HG02970 (cell line): ENCODE measurements at regions not wholly inside any gene's neighbourhood (a gene's known extent, or its start where the extent isn't known, plus 50 kb on each side); places are given as distances from the start of the nearest gene placed in this dataset.

Source experiments
- ATAC-seq: cut with Tn5 transposase; IDR thresholded peaks from one replicate; pipeline ENCODE4 v1.9.1; 2021; ENCODE audit warnings: mild to moderate bottlenecking, moderate library complexity, moderate number of reproducible peaks; ENCODE audit not compliant: unreplicated experiment, low FRiP score

GRCh38 chr4:83875437-83875836 lies 339.5 kb downstream of the GPAT3 start:
- no peak for ATAC-seq

DNA sequence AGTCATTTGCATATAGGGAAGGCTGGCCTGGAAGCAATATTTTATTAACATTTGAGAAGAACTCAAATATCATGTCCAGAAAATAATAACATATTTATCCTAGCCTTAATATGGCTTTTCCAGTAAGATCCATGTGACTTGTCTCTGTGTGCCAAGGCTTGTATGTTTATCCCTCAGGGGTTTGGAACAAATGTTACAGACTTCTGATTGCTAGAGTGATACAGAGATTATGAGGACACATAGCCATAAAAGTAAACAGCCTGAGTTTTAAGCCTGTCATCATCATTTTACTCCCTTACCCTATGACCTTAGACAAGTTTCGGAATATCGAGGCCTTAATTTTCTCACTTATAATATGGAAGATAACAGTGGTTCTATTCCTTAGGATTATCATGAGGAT lies 338.1 kb downstream of the GPAT3 start:
- ATAC-seq: no peak

DNA sequence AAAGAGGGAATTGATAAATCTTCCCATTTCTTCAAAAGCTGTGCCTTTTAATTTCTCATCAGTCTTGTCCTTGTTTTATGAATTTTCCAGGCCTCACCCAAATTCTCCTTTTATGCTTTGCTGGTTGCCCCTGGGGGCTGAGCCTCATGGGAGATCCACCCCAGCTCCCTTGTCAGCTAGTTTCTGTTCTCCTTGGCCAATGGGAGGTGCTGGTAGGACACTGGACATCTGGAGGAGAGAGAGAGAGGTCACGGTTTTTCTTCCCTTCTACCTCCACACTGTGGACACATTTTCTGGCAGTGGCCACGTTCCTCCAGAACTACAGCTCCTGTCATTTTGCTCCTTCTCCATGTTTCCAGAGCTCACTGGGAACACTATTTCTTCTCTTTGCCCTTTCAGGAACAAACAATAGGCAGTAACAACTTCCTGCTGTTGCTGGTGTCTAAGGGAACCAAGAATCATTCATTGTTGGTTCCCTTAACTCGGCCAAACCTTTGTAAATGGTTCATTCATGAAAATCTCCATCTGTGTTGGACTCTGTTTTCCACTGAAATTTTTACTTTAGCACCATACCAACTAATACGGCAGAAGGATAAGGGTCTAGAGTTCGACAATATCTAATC lies 334.5 kb downstream of the GPAT3 start:
- ATAC-seq: no peak

GRCh38 chr4:83866834-83867621 lies 331.1 kb downstream of the GPAT3 start:
- ATAC-seq: no peak

GRCh38 chr4:83865417-83866150 lies 329.7 kb downstream of the GPAT3 start:
- ATAC-seq: no peak

- ATAC-seq: no peak
Observed at GRCh38 chr4:83864097-83864817, 328.3 kb downstream of the GPAT3 start.

DNA sequence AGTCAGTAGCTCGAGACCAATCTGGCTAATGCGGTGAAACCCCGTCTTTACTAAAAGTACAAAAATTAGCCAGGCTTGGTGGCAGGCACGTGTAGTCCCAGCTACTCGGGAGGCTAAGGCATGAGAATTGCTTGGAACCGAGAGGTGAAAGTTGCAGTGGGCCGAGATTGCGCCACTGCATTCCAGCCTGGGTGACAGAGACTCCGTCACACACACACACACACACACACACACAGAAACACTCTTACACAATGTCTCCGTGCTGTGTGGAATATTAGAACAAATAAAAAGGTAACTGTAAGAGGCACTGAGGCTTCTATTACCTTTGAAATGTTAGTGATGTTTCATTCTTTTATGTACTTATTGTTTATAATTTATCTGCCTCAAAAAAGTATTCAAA lies 326.6 kb downstream of the GPAT3 start:
- no peak for ATAC-seq

DNA sequence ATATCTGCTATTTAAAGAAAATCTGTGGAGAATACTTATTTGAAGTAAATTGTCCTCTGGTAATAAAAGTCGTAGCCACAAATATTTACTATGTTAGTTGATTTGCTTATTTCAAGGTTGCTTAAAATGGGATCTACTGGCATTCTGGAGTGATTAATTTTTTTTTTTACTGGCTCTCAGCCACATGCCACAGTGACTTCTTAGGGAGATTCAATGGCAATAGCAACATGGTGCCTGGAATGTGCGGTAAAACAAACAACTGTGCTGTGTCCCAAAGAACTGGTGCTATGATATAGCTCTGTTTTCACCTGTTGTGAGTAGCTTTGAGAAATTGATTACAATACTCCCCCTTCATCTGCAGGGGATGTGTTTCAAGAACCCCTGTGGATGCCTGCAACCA lies 324.3 kb downstream of the GPAT3 start:
- no peak for ATAC-seq

GRCh38 chr4:83858131-83858530 lies 322.2 kb downstream of the GPAT3 start:
- no peak for ATAC-seq

DNA sequence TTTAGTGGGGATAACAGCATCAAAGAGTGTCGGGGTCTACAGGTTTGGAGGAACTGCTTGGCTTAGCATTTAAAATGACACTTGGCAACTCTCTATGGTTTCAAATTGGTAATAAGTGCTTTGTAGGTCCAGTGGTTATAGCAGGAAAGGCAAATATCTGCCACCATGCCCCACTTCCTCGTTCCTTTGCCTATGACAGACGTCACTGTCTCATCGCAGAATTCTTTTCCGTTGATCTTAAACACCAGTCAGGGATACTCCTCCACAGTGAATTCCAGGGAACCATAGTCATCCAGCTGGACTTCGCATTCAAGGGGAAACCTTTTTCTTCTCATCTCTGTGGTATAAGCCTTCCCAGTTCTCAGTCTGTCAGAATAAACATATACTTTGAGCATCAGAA lies 319.1 kb downstream of the GPAT3 start:
- no peak for ATAC-seq

GRCh38 chr4:83852085-83852451 lies 316.2 kb downstream of the GPAT3 start:
- no peak for ATAC-seq

DNA sequence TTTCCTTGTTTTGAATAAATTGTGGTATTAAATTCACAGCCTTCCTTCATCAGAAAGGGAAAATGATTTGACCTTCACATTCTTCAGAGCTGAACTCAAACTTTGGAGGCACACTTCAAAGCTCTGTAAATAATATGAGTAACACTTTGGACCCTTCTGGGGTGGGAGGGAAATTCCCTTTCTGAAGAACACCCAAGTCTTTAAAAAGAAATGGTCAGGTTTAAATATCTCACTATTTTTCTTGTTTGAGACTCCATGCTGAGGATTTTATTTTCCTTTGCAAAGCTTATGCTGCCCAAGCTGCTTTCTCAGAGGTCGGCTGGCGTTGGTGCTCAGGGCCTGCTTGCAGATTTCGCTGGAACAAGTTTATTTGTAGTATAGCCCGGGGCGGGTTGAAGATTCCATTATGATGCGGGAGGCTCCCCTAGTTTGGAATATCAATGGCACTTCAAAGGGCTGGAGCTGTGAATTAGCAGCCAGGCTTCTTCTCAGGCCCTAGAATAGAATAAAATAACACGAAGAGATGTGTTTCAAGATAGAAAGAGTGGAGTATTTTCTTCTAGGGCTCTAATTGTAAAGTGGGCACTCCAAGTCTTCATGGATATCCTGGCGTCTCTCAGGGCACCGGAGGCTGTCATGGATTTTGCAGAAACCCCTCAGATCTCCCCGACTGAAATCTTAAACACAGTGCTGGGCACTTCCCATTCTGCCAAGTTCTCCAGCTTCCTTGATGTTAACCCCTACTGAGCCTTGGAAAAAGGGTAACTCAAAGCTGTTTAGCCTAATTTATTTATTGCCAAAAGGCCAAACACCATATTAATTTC lies 315.6 kb downstream of the GPAT3 start:
- no peak for ATAC-seq

DNA sequence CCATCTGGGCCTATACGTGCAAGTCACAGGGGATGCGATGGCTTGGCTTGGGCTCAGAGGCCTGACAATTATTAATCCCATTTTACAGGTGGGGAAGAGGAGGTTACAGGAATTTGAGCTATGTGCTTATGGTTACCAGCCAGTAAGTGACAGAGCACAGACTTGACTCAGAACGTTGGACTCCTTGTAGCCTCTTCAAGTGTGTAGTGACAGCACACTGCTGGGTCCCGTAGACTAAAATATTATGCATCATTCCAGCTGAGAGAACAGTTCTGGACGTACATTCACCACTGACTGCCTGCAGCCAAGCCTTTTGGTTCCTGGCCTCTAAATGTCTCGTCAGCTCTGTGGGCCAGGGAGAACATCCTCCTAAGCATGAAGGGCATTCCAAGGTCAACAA lies 314.5 kb downstream of the GPAT3 start:
- ATAC-seq: no peak

- ATAC-seq: no peak
Observed at GRCh38 chr4:83846193-83846830, 310.4 kb downstream of the GPAT3 start.

DNA sequence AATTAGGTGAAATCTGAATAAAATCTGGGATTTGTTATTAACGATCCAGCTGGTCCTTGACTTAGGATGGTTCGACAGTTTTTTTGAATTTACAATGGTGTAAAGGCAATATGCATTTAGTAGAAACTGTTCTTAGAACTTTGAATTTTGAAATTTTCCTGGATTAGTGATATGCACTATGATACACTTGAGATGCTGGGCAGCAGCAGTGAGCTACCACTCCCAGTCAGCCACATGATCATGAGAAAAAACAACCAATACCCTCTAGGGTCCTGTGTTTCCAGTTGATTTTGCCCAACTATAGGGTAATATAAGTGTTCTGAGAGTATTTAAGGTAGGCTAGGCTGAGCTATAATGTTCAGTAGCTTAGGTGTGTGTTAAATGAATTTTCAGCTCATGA lies 303.7 kb downstream of the GPAT3 start:
- no peak for ATAC-seq

DNA sequence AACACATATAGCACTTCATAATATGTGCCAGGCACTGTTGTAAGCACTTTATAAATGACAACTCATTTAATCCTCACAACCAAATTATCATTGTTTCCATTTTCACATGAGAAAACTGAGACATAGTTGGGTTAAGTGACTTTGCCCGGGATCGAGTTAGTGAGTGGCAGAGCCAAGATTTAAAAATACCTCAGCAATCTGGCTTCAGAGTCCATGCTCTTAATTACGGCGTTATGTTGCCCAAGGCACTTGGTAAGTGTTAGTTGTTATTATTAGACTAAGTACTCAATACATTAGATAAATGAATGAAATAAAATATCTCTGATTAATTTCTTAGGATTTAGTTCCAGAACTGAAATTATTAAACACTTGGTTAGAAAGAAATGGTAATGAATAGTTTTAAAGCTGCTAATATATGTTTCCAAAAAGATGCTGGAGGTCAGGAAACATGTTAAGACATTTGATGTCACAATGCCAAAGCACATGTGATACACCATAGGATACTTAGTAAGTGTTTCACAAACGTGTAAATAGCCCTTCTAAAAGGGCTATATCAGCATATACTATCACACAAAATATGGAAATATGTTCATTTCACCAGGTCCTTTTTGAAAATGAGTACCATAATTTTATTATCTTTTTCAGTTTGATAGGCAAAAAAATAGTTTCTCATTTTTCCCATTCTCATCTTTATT lies 301.9 kb downstream of the GPAT3 start:
- ATAC-seq: no peak

- ATAC-seq: no peak
Observed at GRCh38 chr4:83833920-83834319, 298.0 kb downstream of the GPAT3 start.

- no peak for ATAC-seq
Observed at GRCh38 chr4:83832110-83832825, 296.4 kb downstream of the GPAT3 start.
